Activated CD8-positive, alpha-beta memory T cell treated with anti-CD3 and anti-CD28 coated beads for 36 hours (primary cell): ENCODE measurements at regions not wholly inside any gene's neighbourhood (a gene's known extent, or its start where the extent isn't known, plus 50 kb on each side); places are given as distances from the start of the nearest gene placed in this dataset.
"Not testable (repeated sequence)": the region's sequence is repeated elsewhere in the genome, so short reads cannot be mapped to it uniquely, and the experiment has no call there.

Experiments
- CTCF ChIA-PET: fragments of 350-600 bp; sonication (Branson Sonifier 250); formaldehyde crosslinking; loops from one replicate; lab custom pipeline; 2021; ENCODE audit warnings: antibody characterized with exemption; lab: Charles Lee
- POLR2A ChIA-PET: fragments of 350-600 bp; sonication (Branson Sonifier 250); formaldehyde crosslinking; loops from one replicate; lab custom pipeline; 2021; ENCODE audit warnings: antibody characterized with exemption; lab: Charles Lee

- POLR2A ChIA-PET: no interaction called here
- CTCF ChIA-PET: interaction anchor here (0.9 kb wide), 1 partner anchor 9 kb away, joined by 3 read pairs; no protein-coding TSS in a partner anchor
Observed at GRCh38 chr5:159655757-159656409, 260.4 kb upstream of the ADRA1B start.

- POLR2A ChIA-PET: no interaction called here
- CTCF ChIA-PET: no interaction called here
Observed at GRCh38 chr5:159657298-159657697, 259.0 kb upstream of the ADRA1B start.

- POLR2A ChIA-PET: no interaction called here
- CTCF ChIA-PET: no interaction called here
Observed at GRCh38 chr5:159657771-159658170, 258.5 kb upstream of the ADRA1B start.

- CTCF ChIA-PET: no interaction called here
- POLR2A ChIA-PET: no interaction called here
Observed at GRCh38 chr5:159658266-159658925, 257.9 kb upstream of the ADRA1B start.

- POLR2A ChIA-PET: no interaction called here
- CTCF ChIA-PET: no interaction called here
Observed at GRCh38 chr5:159660401-159660800, 255.9 kb upstream of the ADRA1B start.

- CTCF ChIA-PET: no interaction called here
- POLR2A ChIA-PET: no interaction called here
Observed at GRCh38 chr5:159663986-159664385, 252.3 kb upstream of the ADRA1B start.

GRCh38 chr5:159667286-159667685 lies 249.0 kb upstream of the ADRA1B start:
- POLR2A ChIA-PET: no interaction called here
- CTCF ChIA-PET: no interaction called here

GRCh38 chr5:159668556-159668955 lies 247.7 kb upstream of the ADRA1B start:
- ChIA-PET CTCF (no interaction called here), POLR2A (no interaction called here)

GRCh38 chr5:159669559-159669958 lies 246.7 kb upstream of the ADRA1B start:
- POLR2A ChIA-PET: no interaction called here

GRCh38 chr5:159671886-159672285 lies 244.4 kb upstream of the ADRA1B start:
- ChIA-PET POLR2A (no interaction called here), CTCF (no interaction called here)

More at GRCh38 chr5:159669559-159669958, 246.7 kb upstream of the ADRA1B start:
- CTCF ChIA-PET: no interaction called here

- POLR2A ChIA-PET: no interaction called here
- CTCF ChIA-PET: no interaction called here
Observed at GRCh38 chr5:159673538-159673937, 242.7 kb upstream of the ADRA1B start.

- POLR2A ChIA-PET: no interaction called here
- CTCF ChIA-PET: no interaction called here
Observed at GRCh38 chr5:159678657-159679392, 237.5 kb upstream of the ADRA1B start.

- CTCF ChIA-PET: no interaction called here
- POLR2A ChIA-PET: no interaction called here
Observed at GRCh38 chr5:159680095-159680494, 236.2 kb upstream of the ADRA1B start.

GRCh38 chr5:159681661-159682060 lies 234.6 kb upstream of the ADRA1B start:
- CTCF ChIA-PET: no interaction called here
- POLR2A ChIA-PET: no interaction called here

- ChIA-PET POLR2A (no interaction called here), CTCF (interaction anchor here (1.1 kb wide), 1 partner anchor 526 kb away, joined by 3 read pairs; no protein-coding TSS in a partner anchor)
Observed at GRCh38 chr5:159682623-159683022, 233.7 kb upstream of the ADRA1B start.

GRCh38 chr5:159687892-159688291 lies 228.4 kb upstream of the ADRA1B start:
- CTCF ChIA-PET, POLR2A ChIA-PET: not testable (repeated sequence)

- ChIA-PET CTCF (no interaction called here), POLR2A (no interaction called here)
Observed at GRCh38 chr5:159695741-159696294, 220.5 kb upstream of the ADRA1B start.

GRCh38 chr5:159697530-159697929 lies 218.8 kb upstream of the ADRA1B start:
- POLR2A ChIA-PET: no interaction called here
- CTCF ChIA-PET: no interaction called here

- CTCF ChIA-PET: no interaction called here
- POLR2A ChIA-PET: no interaction called here
Observed at GRCh38 chr5:159698322-159698721, 218.0 kb upstream of the ADRA1B start.

- ChIA-PET POLR2A (no interaction called here), CTCF (no interaction called here)
Observed at GRCh38 chr5:159700016-159700415, 216.3 kb upstream of the ADRA1B start.
